NOMO-1 treated with DMSO at 0.1 percent for 48 hours (cell line): ENCODE measurements at regions not wholly inside any gene's neighbourhood (a gene's known extent, or its start where the extent isn't known, plus 50 kb on each side); places are given as distances from the start of the nearest gene placed in this dataset.

Experiments
- DNase-seq: peaks from one replicate; lab custom pipeline; 2025; ENCODE audit not compliant: unreplicated experiment; lab: John Stamatoyannopoulos, UW

DNA sequence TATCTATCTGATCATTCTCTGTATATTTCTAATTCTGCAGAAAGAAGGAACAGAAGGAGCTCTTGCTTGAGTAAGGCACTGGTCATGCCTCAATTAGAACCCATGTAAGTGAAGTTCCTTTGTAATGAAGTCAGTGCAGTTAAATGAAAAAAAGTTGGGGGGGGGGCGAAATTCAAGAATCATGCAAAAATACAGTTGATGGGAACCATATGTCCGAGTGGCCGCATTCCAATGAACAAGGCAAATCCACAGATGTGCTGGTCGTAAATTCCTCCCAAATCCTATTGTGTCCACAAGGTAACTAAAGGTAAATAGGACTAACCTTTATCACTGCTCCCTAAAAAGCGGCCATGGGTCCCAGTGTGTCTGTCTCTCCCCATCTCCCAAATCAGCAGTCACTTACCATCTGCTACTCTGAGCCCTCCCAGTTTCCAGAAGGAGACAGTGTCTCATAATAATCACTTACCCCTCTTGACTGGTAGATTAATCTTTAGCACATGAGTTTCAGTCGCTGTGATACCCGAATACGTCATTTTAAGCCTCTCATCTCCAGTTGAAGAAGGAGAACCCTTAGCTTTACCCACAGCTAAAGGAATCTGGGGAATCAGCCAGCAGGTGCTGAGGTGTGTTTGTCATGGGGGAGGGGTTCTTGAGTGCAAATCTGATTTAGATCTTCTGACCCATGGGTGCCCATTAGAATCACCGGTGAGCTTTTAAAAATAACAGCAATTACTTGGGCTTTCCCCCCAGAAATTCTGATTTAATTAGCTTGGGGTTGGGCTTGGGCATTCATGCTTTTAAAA, 56.3 kb upstream of the EPHB3 start:
- DNase-seq = no peak

DNA sequence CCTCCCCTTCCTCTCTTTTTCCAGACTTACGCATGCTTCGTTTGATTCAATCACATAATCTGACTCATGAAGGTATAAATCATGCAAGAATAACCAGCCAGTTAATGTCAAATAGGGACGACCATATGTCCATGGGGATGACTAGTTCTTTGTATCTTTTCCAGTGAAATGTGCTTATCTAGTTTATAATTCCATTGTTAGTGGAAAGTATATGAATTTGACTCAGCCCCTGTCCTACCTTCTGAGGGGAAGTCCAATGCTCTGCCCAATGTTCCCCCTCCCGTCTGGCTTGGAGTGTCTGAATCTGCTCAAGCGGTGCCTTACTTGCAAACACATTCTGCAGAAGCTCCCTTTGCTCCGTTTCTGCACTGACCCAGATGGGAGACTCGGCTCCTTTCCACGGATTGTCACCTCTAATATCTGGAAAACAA, 55.0 kb upstream of the EPHB3 start:
- DNase-seq = no peak

GRCh38 chr3:184508938-184509337, 52.6 kb upstream of the EPHB3 start:
- no peak for DNase-seq

DNA sequence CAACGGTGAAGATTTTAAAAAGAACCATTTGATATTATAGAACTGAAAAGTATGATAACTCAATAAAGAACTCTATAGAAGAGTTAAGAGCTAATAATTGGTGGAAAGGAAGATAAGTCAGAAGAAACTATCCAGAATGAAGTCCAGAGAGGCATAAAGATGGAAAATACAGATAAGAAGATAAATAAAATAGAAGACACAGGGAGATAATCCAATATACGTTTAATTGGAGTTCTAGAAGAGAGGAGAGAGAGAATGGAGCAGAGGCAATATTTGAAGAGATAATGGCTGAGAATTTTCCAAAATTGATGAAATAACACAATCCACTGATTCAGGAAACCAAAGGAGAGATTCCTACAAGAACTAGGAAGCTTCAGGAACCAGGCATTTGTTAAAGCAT, 49.8 kb upstream of the EPHB3 start:
- DNase-seq = no peak
